ENCODE measurements at regions not wholly inside any gene's neighbourhood (a gene's known extent, or its start where the extent isn't known, plus 50 kb on each side); places are given as distances from the start of the nearest gene placed in this dataset.

- intact Hi-C loops (cut with DNase I) = no loop called here
- Histone ChIP-seq H3K27ac (no peak overlapping the region), H3K4me3 (no peak overlapping the region), H3K4me1 (no peaks in the 10 kb centered on the region), H3K27me3 (no peaks in the 10 kb centered on the region), H3K36me3 (replicated peaks in 1 of 2; ENCODE audit: insufficient read depth in 1 of 2, low read depth in 2 of 2) (no peaks in the 10 kb centered on the region), H3K9me3 (no peaks in the 10 kb centered on the region)
- WGBS, 2 donors = 58 to 73% methylated on average over 4 of the region's 4 CpGs
- DNase-seq (no peak), ATAC-seq (no peak)
- no peak for TF ChIP-seq CTCF (IDR thresholded peaks at IDR 0.05)
- TF ChIP-seq POLR2A (IDR thresholded peaks at IDR 0.05) = no peak
Observed at GRCh38 chr3:17915341-17915740, 172.9 kb upstream of the TBC1D5 start.

GRCh38 chr3:17913359-17913758 lies 170.9 kb upstream of the TBC1D5 start:
- H3K27me3 ChIP-seq = no peaks in the 10 kb centered on the region
- H3K4me1 ChIP-seq = no peaks in the 10 kb centered on the region
- no peaks in the 10 kb centered on the region for H3K36me3 ChIP-seq (replicated peaks in 1 of 2; ENCODE audit: insufficient read depth in 1 of 2, low read depth in 2 of 2)
- intact Hi-C loops (cut with DNase I) = no loop called here
- ATAC-seq (no peak), DNase-seq (no peak)
- 84 to 91% methylated on average over 2 of the region's 2 CpGs for whole genome bisulfite sequencing, 2 donors
- TF ChIP-seq CTCF (IDR thresholded peaks at IDR 0.05) = no peak
- TF ChIP-seq POLR2A (IDR thresholded peaks at IDR 0.05) = no peak
- no peak overlapping the region for H3K27ac ChIP-seq
- no peak overlapping the region for H3K4me3 ChIP-seq
- H3K9me3 ChIP-seq = no peaks in the 10 kb centered on the region

- ATAC-seq = no peak
- no peak for DNase-seq
- intact Hi-C loops (cut with DNase I) = no loop called here
- no peaks in the 10 kb centered on the region for H3K9me3 ChIP-seq
- H3K4me3 ChIP-seq = no peak overlapping the region
- 20% methylated on average over 8 of the region's 8 CpGs for WGBS, 2 donors
- no peaks in the 10 kb centered on the region for H3K36me3 ChIP-seq (replicated peaks in 1 of 2; ENCODE audit: insufficient read depth in 1 of 2, low read depth in 2 of 2)
- TF ChIP-seq POLR2A (IDR thresholded peaks at IDR 0.05) = no peak
- no peak for TF ChIP-seq CTCF (IDR thresholded peaks at IDR 0.05)
- H3K27ac ChIP-seq = no peak overlapping the region
- H3K4me1 ChIP-seq = no peaks in the 10 kb centered on the region
- no peaks in the 10 kb centered on the region for H3K27me3 ChIP-seq
Observed at GRCh38 chr3:17911986-17912760, 169.7 kb upstream of the TBC1D5 start.

GRCh38 chr3:17910922-17911321 lies 168.5 kb upstream of the TBC1D5 start:
- no peak for ATAC-seq

More at GRCh38 chr3:17910922-17911321, 168.5 kb upstream of the TBC1D5 start:
- intact Hi-C loops (cut with DNase I) = no loop called here
- 74 to 91% methylated on average over 1 of the region's 1 CpG for WGBS, 2 donors
- Histone ChIP-seq H3K9me3 (no peaks in the 10 kb centered on the region), H3K27ac (no peak overlapping the region), H3K4me3 (no peak overlapping the region), H3K4me1 (no peaks in the 10 kb centered on the region), H3K36me3 (replicated peaks in 1 of 2; ENCODE audit: insufficient read depth in 1 of 2, low read depth in 2 of 2) (no peaks in the 10 kb centered on the region), H3K27me3 (no peaks in the 10 kb centered on the region)
- TF ChIP-seq CTCF (IDR thresholded peaks at IDR 0.05) (no peak), POLR2A (IDR thresholded peaks at IDR 0.05) (no peak)
- no peak for DNase-seq
